Brain microvascular endothelial cell (primary cell): ENCODE measurements at regions not wholly inside any gene's neighbourhood (a gene's known extent, or its start where the extent isn't known, plus 50 kb on each side); places are given as distances from the start of the nearest gene placed in this dataset.

Experiments used
- DNase-seq: peaks from one replicate; pipeline ENCODE4 v3.0.0-alpha.2; 2020
- H3K27ac ChIP-seq: fragments of 250-450 bp; sonication (Bioruptor Pico); 2 replicates; pipeline ENCODE4 v1.5.1; 2020; ENCODE audit warnings: mild to moderate bottlenecking, moderate library complexity
- H3K27me3 ChIP-seq: fragments of 250-450 bp; sonication (Bioruptor Pico); replicated peaks from 2 replicates; pipeline ENCODE4 v1.5.1; 2020; ENCODE audit warnings: mild to moderate bottlenecking
- H3K36me3 ChIP-seq: fragments of 250-450 bp; sonication (Bioruptor Pico); replicated peaks from 2 replicates; pipeline ENCODE4 v1.5.1; 2020; ENCODE audit warnings: mild to moderate bottlenecking
- H3K4me3 ChIP-seq: 2 replicates; pipeline ENCODE4 v1.5.1; 2011; ENCODE audit warnings: low read depth, mild to moderate bottlenecking, control low read depth, low read length, moderate library complexity
- CTCF ChIP-seq: IDR thresholded peaks from 2 replicates; pipeline ENCODE4 v1.5.1; 2011; ENCODE audit warnings: low read depth, mild to moderate bottlenecking, moderate library complexity, low read length, control low read depth, inconsistent platforms; ENCODE audit errors: missing control alignments
- in situ Hi-C: cut with HindIII; loops from 2 replicates; pipeline ENCODE4 v1.10.0; 2017; ENCODE audit warnings: low sequenced_read_pairs, low pct_ligation_motif_present

DNA sequence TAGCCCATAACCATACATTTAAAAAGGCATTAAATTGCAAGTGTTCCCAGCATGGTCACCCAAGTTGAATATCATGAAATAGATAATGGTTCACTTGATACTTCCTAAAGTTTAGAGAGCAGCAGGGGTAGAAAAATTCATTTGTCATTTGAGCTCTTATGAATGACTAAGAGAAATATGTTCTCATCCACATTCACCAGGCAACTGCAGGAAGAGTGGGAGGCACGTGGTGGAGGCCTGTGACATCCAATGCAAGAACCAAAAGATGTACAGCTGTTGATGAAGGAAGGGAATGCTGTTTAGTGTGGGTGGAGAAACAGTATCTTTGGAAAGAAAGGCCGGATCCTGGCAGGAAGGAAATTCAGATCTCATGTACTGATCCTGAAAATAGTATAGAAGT lies 473.1 kb downstream of the ADGRL2 start:
- in situ Hi-C loops, result no loop called here
- no peak for TF ChIP-seq CTCF
- H3K4me3 ChIP-seq, result no peak overlapping the region
- no peaks in the 10 kb centered on the region for H3K27me3 ChIP-seq
- DNase-seq, result peak; percentile 55
- no peaks in the 10 kb centered on the region for H3K36me3 ChIP-seq
- H3K27ac ChIP-seq, result no peak overlapping the region

DNA sequence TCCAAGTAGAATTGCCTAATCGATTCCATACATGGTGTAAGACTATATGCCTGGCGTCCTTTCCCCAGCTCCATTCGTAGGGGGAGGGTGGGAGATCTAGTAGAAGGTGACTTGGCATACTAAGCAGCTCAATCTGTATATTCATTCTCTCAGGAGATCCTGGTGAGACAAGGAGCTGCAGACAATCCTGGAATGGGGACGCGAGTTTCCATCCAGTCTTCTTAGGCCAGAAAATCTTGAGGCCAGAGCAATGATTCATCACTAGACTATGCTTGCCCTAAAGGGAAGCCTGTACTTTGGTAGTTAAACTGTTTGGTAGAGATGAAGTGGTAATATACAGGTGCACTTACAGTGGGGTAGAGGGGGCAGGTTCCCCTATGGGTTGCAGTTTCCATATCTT lies 468.7 kb downstream of the ADGRL2 start:
- Histone ChIP-seq H3K36me3 (no peaks in the 10 kb centered on the region), H3K4me3 (no peak overlapping the region), H3K27ac (no peak overlapping the region), H3K27me3 (no peaks in the 10 kb centered on the region)
- in situ Hi-C loops, result no loop called here
- no peak for TF ChIP-seq CTCF
- peak; percentile 47 for DNase-seq

- Histone ChIP-seq H3K27me3 (no peaks in the 10 kb centered on the region), H3K4me3 (no peak overlapping the region), H3K36me3 (no peaks in the 10 kb centered on the region), H3K27ac (no peak overlapping the region)
- in situ Hi-C loops, result no loop called here
- no peak for DNase-seq
- TF ChIP-seq CTCF, result no peak
Observed at GRCh38 chr1:82268826-82269225, 468.1 kb downstream of the ADGRL2 start.

DNA sequence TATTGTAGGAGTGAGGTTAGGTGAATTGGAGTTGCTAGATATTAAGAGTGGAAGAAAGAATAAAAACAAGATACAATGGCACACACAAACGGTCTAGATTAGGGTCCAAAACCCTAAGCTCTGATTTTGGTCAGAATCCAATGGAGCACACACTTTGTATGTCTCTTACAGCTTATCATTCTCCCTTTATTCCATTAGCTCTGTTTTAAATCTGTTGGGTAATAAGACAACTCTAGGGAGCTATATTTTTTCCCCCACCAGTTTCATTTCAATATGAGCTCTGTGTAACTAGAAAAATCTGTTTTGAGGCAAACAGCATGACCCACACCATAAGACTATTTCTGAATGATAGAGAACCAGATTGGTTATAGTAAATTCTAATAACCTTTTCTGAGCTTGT lies 465.6 kb downstream of the ADGRL2 start:
- no peak for TF ChIP-seq CTCF
- Histone ChIP-seq H3K36me3 (no peaks in the 10 kb centered on the region), H3K27ac (no peak overlapping the region), H3K27me3 (no peaks in the 10 kb centered on the region), H3K4me3 (no peak overlapping the region)
- in situ Hi-C loops, result no loop called here
- no peak for DNase-seq

DNA sequence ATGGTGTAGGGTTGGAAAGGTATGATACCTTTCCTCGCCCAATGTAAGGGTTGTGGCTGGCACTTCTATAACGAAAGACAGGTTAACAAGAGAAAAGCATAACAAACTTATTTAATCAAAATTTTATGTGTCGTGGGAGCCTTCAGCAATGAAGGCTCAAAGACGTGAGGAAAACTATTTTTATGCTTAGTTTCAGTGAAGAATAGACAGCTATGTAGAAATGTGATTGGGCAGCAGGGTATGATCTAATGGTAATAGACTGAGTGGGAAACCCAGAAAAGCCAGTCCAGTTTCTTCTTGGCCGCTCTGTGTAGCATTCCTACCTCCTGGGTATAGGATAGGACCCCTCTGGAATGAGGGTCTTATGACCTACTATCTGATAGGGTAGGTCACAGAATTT lies 464.7 kb downstream of the ADGRL2 start:
- TF ChIP-seq CTCF, result no peak
- no peak for DNase-seq
- H3K27ac ChIP-seq, result no peak overlapping the region
- H3K27me3 ChIP-seq, result no peaks in the 10 kb centered on the region
- no peak overlapping the region for H3K4me3 ChIP-seq
- H3K36me3 ChIP-seq, result no peaks in the 10 kb centered on the region
- in situ Hi-C loops, result no loop called here

DNA sequence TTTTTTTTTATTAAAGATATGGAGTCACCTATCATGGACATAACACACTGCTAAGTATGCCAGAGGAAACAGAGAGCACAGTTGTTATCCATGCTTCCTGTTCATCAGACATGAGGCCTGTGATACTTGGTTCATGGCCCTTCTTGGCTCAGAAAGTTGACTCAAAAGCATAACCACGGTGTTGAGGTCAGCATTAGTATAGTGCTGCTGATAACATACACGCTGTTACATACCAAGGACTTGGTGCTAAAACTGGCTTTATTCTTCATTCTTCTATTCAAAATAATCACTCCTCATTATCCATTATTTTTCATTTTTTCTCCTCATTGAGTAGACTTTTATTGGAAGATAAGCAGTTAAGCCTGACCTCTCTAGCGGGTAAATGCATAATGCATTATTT lies 464.1 kb downstream of the ADGRL2 start:
- DNase-seq, result no peak
- TF ChIP-seq CTCF, result no peak
- in situ Hi-C loops, result no loop called here

More for the DNA sequence above, 464.1 kb downstream of the ADGRL2 start:
- Histone ChIP-seq H3K36me3 (no peaks in the 10 kb centered on the region), H3K4me3 (no peak overlapping the region), H3K27me3 (no peaks in the 10 kb centered on the region), H3K27ac (no peak overlapping the region)
